ENCODE measurements at regions not wholly inside any gene's neighbourhood (a gene's known extent, or its start where the extent isn't known, plus 50 kb on each side); places are given as distances from the start of the nearest gene placed in this dataset.

DNA sequence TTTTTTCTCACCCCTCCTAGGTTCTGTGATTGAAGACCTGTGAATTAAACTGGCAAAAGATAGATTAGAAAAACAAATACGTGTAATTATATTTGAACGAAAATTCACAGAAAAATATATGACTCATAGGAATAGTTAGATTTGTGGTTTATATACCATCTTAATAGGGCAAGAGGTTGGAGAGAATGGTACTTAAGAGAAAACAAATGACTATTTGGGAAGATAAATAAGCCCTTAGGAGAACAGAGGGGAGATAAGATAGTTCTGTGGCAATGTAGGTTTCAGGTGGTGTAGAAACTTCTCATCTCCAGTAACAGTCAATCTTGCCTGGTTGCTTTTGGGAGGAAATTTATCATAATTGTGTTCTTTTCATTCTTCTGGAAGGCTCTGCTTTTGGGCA is 122.0 kb downstream of the PRDM9 start:
- TF ChIP-seq, protein P1, sequence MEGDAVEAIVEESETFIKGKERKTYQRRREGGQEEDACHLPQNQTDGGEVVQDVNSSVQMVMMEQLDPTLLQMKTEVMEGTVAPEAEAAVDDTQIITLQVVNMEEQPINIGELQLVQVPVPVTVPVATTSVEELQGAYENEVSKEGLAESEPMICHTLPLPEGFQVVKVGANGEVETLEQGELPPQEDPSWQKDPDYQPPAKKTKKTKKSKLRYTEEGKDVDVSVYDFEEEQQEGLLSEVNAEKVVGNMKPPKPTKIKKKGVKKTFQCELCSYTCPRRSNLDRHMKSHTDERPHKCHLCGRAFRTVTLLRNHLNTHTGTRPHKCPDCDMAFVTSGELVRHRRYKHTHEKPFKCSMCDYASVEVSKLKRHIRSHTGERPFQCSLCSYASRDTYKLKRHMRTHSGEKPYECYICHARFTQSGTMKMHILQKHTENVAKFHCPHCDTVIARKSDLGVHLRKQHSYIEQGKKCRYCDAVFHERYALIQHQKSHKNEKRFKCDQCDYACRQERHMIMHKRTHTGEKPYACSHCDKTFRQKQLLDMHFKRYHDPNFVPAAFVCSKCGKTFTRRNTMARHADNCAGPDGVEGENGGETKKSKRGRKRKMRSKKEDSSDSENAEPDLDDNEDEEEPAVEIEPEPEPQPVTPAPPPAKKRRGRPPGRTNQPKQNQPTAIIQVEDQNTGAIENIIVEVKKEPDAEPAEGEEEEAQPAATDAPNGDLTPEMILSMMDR (conservative IDR thresholded peaks at IDR 0.05 in 1 of 2, IDR thresholded peaks at IDR 0.05 in 1 of 2; ENCODE audit: low read depth in 1 of 2, low read length in 2 of 2) = no peak
- TF ChIP-seq EZH2 (IDR thresholded peaks at IDR 0.05; ENCODE audit: low read length, missing control alignments) = no peak

Data from fibroblast of lung (primary cell).